ENCODE measurements at regions not wholly inside any gene's neighbourhood (a gene's known extent, or its start where the extent isn't known, plus 50 kb on each side); places are given as distances from the start of the nearest gene placed in this dataset.

- no peak for DNase-seq
These were observed 513.5 kb upstream of the ZEB2 start for GRCh38 chr2:145033438-145033837.

- no peak for DNase-seq
These were observed 512.9 kb upstream of the ZEB2 start for GRCh38 chr2:145032791-145033190.

- DNase-seq: no peak
These were observed 510.0 kb upstream of the ZEB2 start for GRCh38 chr2:145029873-145030272.

- no peak for DNase-seq
These were observed 509.2 kb upstream of the ZEB2 start for GRCh38 chr2:145029081-145029480.

GRCh38 chr2:145028101-145028920 is 508.4 kb upstream of the ZEB2 start:
- DNase-seq: no peak

- no peak for DNase-seq
These were observed 506.8 kb upstream of the ZEB2 start for GRCh38 chr2:145026456-145027455.

- no peak for DNase-seq
These were observed 505.5 kb upstream of the ZEB2 start for GRCh38 chr2:145025382-145025781.

- no peak for DNase-seq
These were observed 503.5 kb upstream of the ZEB2 start for GRCh38 chr2:145023334-145023934.

- no peak for DNase-seq
These were observed 502.9 kb upstream of the ZEB2 start for GRCh38 chr2:145022666-145023333.

- DNase-seq: no peak
These were observed 502.2 kb upstream of the ZEB2 start for GRCh38 chr2:145021962-145022665.

GRCh38 chr2:145020694-145021093 is 500.8 kb upstream of the ZEB2 start:
- DNase-seq: no peak

- no peak for DNase-seq
These were observed 500.2 kb upstream of the ZEB2 start for GRCh38 chr2:145020139-145020538.

GRCh38 chr2:145018502-145018901 is 498.6 kb upstream of the ZEB2 start:
- DNase-seq: no peak

GRCh38 chr2:145017149-145017548 is 497.2 kb upstream of the ZEB2 start:
- DNase-seq: no peak

GRCh38 chr2:145016711-145017110 is 496.8 kb upstream of the ZEB2 start:
- DNase-seq: no peak

GRCh38 chr2:145015561-145015960 is 495.6 kb upstream of the ZEB2 start:
- DNase-seq: no peak

- no peak for DNase-seq
These were observed 492.9 kb upstream of the ZEB2 start for GRCh38 chr2:145012806-145013205.

- no peak for DNase-seq
These were observed 492.3 kb upstream of the ZEB2 start for GRCh38 chr2:145012214-145012670.

GRCh38 chr2:145010635-145011034 is 490.7 kb upstream of the ZEB2 start:
- no peak for DNase-seq

- no peak for DNase-seq
These were observed 488.0 kb upstream of the ZEB2 start for GRCh38 chr2:145007960-145008263.

- no peak for DNase-seq
These were observed 487.4 kb upstream of the ZEB2 start for GRCh38 chr2:145007093-145007959.

Measured in NCI-H748 treated with DMSO at 0.1 percent for 48 hours (cell line).